NCI-H146 treated with DMSO at 0.1 percent for 48 hours (cell line): ENCODE measurements at regions not wholly inside any gene's neighbourhood (a gene's known extent, or its start where the extent isn't known, plus 50 kb on each side); places are given as distances from the start of the nearest gene placed in this dataset.
A peak's percentile ranks its signal among the peaks of the same experiment; 100 is the strongest.

Source experiments
- DNase-seq: peaks from one replicate; lab custom pipeline; 2025; ENCODE audit not compliant: unreplicated experiment; lab: John Stamatoyannopoulos, UW

DNA sequence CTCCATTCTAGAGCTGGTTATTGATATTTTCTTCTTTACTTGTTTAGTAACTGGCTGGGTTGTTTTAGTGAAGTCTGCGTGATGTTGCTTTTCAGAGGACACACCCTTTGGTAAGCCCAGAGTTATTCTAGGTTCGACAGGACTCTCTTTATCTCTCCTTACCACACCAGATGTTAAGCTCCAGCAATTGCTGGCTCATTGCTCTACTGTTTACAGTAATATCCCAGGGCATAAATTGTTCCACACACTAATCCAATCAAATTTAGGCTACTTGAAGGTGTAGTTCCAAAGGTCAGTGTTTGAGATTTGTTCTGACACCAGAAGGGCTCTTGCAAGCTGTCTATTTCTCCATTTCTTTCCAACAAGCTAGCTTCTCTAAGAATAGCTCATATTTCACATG is 506.6 kb downstream of the NR4A2 start:
- DNase-seq = no peak

DNA sequence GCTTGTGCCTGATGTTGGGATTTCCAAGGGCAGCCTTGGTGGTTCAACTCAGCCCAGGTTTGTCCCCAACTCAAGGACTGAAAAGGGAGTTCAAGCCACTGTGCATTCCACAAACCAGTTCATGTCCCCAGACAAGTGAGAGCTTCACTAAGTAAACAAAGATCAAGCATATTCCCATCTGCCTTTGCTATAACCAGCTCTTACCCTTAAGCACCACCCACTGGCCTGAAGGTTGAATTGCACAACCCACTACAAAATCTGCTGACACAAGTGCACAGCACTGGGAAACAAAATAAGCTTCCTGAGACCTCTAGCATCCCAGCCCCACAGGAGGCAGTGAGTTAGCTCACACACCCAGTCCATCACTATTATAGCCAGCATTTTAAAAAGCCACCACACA is 516.7 kb downstream of the NR4A2 start:
- no peak for DNase-seq

DNA sequence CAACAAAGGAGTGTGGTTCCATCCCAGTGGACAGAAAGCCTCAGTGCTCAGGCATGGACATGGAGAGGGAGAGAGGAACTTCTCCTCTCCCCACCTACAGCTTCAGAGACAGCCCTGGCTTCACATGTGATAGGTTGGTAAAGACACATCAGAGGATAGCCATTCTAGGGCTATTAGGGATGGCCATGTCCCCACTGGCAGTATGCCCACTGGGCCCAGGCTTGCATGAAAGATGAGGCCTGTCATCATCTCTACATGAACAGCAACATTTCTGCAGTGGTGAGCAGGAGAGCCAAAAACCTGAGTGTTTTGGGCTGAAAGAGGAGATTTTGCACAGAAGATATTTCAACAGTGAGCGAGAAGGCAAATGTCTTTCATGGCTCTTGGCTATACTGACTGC is 517.2 kb downstream of the NR4A2 start:
- DNase-seq = no peak

DNA sequence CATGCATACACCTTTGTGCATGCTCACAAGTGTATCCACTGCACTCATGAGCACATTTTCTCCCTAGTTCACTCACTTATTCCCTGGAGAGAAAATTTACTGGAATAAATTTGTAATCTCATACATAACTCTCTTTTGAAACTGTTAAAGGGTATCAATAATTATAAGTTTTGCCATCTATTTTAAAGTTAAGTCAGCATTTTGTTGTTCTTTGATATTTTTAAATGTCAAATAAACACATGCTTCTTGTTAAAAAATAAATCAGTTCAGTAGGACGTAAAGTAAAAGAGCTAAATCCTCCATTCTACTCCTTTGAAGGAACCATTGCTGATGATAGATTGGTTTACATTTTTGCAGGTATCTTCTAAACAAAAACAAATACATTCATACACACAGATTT is 522.1 kb downstream of the NR4A2 start:
- no peak for DNase-seq

DNA sequence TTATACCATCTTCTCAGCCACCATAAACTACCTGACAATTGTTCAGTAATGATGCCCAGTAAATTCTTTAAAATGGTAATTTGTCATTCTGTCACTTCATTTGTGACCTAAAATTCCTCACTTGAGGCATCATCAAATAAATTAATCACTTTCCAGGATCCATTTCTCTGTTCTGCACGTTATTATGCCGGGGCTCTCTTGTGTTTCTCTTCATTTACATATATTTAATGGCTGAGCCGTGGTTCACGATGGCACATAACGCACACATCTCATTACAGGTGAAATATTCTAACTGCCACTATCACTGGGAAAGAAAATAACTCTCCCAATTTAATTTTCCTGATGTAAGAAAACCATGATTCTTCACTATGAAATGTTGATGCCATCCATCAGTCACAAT is 529.6 kb downstream of the NR4A2 start:
- DNase-seq = no peak

DNA sequence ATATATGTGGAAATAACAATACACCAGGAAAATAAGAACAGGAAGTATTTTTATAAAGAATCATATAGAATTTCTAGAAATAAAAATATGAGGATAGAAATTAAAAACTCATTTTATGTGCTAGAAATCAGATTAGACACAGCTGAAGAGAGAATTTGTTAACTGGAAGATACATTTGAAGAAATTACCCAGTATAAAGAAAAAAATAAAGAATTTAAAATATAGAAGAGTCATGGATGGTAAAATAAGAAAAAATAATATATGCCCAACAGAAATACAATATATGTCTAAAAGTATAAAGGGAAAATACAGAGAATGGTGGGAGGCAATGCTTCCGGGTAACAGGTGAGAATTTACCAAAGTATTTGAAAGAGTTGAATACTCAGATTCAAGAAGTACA is 539.9 kb downstream of the NR4A2 start:
- no peak for DNase-seq

DNA sequence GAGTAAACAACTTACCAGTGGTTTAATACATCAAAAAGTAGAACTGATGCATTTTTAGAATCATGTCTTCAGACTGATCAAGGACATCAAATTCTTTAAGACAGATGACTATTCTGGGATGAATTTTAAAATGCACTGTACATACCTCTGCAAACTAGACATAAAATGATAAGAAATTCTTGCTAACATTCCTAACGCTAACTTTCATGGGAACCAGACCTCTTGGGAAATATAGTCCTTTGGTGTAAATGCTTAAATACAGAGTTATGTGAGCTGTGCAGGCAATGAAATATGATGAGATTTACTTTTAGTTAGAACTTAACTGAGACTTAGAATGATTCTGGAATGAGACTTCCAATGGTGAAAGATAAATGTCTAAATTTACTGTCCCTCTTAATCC is 562.0 kb downstream of the NR4A2 start:
- DNase-seq = no peak

DNA sequence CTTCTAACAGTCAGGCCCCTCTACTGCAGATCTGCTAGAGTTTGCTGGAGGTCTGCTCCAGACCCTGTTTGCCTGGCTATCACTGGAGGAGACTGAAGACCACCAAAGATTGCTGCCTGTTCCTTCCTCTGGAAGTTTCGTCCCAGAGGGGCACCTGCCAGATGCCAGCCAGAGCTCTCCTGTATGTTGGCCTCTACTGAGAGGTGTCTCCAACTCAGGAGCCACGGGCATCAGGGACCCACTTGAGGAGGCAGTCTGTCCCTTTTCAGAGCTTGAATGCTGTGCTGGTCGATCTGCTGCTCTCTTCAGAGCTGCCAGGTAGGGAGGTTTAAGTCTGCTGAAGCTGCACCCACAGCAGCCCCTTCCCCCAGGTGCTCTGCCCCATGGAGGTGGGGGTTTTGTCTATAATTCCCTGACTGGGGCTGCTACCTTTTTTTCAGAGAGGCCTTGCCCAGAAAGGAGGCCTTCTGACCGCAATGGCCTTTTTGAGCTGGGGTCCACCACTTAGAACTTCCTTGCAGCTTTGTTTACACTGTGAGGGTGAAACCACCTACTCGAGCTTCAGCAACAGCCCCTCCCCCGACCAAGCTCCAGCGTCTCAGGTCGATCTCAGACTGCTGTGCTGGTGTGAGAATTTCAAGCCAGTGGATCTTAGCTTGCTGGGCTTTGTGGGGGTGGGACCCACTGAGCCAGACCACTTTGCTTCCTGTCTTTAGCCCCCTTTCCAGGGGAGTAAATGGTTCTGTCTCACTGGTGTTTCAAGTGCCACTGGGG is 566.0 kb downstream of the NR4A2 start:
- DNase-seq = no peak

DNA sequence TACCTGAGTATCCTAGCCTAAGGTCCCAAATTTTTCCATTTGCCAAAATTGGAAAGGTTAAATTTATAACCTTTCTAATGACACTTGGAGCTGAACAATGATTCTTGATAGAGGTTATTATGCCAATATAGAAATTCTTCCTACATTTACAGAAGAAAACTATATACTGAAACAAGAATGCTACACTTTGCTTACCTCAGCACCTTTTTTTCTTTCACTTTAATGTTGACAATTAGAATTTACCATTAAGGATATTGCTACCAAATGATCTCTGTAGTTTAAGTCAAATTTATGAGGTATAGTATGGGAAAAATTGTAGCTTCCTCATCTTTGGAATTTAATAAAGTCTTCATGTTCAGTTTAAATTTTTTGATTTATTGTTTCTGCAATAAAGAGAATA is 577.0 kb downstream of the NR4A2 start:
- DNase-seq = no peak

DNA sequence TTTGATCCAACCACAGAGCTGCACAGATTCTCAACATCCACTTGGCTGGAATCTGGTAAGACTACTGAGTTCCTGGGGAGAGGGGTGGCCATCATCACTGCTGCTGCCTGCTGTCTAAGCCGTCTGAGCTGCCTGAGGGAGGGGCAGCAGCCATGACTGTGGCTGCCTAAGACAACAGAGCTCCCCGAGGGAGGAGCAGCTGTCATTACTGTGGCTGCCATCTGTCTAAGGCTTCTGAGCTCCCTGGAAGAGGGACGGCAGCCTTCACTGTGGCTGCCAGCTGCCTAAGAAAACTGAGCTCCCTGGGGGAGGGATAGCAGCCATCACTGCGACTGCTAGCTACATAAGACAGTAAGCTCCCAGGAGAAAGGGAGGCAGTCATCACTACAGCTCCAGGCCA is 584.4 kb downstream of the NR4A2 start:
- DNase-seq = no peak

DNA sequence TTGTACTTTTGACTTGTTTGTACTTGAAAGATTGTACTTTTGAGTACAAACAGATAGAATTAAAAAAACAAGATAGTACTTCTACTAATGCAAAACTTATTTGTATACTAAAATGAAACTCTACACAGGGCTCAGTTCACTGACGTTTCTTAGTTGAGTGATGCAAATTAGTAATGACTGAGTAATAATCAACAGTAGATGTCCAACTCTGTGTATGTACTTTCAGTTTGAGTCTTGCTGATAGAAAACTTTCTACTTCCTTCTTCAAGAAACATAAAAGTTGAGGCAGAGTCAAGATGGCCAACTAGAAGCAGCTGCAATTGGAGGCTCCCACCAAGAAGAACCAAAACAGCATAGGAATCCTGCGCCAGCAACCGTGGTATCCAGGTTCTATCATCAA is 585.0 kb downstream of the NR4A2 start:
- no peak for DNase-seq

DNA sequence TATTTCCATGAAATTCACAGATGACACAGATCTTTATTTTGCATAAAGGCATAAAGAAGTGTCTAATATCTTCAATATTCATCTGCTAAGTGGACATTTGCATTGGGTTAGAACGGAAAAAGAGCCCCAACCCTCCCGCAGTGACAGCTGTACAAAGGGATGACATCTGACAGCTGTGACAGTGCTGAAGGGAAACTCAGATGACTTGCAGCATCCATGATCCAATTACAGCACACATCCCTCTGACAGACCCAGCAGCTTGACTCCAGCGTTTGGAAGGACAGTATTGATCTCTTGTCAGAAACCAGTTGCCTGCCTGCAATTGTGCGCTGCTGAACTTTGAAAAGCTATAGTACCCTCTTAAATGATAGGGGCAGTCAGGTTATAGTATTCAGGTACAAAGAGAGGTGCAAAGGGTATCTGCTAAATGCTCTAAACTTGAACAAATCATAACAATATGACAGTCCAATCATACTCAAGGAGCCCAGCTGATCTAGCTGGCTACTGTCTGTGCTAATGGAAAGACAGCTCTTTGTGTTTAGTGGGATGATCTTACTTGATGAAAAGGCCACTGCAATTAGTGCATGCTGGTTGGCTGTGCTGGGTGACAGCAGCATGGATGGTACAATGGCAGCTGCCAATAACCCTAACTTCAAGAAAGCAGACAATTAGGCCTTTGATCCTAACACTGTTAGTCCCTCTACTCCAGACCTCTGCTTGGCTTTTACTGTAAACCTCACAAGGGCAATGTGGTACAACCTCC is 599.2 kb downstream of the NR4A2 start:
- DNase-seq = peak; percentile 87

DNA sequence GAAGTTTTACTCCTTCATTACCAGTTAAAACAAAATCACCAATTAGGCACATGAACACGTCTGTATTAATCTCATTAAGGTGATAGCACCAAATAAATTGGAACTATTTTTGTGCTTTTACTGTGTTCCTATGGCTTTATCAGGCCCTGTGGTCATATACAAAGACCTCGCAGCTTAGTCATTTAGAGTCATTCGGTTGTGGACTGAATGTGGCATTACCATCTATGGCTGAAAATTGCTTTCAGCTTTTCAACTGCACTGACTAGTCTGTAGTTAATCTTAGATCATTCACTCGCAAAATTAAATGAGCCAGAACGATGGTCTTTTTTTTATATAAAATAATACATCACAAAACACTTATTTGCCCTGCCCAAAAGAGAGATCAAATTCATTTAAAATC is 601.7 kb downstream of the NR4A2 start:
- DNase-seq = no peak

DNA sequence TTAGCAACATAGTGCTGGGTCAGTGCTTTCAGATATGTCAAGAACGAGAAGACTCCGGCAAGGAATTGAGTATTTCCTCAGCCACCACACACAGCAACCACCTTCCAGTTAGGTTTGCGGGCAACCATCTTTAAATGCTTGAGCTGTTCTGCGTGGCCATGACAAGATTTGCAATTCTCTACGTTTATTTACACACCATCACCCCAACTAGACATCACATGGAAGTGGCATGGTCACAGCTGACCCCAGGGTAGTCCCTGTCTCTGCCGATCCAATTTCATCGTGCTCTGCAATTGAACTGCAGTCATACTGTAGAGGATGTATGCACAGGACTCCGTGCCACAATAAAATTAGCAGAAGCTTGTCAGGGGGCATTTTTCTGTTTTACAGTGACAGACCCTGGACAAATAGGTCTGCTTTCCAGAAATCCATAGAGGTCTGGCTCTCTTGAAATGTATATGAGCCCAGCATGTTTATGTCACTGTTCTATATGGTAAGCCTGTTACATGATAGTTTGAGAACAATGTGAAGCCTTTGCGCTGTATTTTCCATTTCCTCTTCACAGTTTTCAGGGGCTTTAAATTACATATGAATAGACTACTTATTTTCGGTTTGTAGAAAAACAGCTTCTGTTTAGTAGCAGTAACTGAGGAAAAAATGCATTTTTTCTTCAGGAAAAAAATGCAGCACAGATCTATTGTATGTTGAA is 605.2 kb downstream of the NR4A2 start:
- DNase-seq = no peak

DNA sequence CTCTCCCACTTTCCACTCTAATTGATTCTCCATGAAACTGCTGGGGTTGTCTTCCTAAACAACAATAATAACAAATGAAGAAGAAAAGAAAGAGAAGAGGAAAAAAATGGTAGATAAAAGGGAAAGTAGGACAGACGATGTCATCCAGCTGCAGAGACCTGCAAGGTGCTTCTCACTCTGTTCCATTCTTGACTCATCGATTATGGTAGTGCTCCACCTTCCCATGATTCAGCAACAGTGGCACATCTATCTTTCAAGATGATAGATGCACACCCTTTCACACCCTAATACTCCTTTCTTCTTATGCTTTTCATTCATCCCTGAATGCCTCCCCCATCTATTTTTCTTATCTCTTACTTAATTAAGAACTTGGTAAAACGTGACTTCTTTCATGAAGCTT is 610.2 kb downstream of the NR4A2 start:
- no peak for DNase-seq

DNA sequence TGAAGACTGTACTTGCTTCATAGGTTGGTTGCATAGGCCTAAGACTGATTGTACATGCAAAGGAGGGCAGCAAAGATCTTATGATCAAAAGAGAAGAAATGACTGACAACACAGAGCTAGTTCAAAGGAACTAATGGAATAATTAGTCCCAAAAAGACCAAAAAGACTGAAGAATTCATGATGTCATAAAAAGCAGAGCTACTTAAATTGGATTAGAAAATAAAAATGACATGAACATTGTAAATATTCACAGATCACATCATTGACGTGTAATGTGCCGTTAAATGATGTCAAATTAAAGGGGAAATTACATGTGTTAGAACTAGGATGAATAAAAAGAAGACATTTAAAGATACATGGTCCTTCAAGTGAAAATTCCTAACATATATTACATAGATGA is 616.8 kb downstream of the NR4A2 start:
- no peak for DNase-seq

DNA sequence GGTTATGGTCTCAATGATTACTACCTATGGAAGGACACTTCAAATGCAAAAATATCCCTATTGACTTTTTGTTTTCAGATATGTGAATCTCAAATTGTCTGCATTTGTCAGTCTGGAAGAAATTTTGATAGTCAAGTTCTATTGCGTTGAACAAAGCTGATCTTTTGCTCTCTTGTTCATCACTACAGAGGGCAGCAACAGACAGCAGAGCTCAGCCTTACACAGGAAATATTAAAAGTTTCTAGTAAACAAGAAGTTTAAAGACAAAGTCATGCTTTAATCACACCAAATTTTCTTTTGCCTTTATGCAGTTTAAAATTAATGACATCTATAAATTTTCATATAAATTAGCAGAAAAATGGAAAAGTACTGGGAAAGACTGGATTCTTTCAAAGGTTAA is 617.5 kb downstream of the NR4A2 start:
- DNase-seq = no peak

DNA sequence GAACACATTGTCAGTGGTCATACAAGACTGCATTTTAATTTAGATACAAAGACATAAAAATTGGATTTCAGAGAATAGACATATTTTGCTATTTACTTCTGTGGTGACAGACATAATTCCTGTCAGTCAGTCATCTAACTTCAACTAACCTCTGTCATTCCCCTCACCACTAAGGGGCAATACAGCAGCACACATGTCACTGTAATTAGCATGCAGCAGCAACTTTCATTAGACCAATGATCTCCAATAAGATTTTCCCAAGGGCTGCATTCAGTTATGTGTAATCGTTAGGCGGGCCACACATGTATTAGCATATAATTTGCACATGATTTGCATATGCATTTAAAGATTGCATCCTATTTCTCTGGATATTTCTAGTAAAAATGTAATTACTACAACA is 624.5 kb downstream of the NR4A2 start:
- DNase-seq = no peak

DNA sequence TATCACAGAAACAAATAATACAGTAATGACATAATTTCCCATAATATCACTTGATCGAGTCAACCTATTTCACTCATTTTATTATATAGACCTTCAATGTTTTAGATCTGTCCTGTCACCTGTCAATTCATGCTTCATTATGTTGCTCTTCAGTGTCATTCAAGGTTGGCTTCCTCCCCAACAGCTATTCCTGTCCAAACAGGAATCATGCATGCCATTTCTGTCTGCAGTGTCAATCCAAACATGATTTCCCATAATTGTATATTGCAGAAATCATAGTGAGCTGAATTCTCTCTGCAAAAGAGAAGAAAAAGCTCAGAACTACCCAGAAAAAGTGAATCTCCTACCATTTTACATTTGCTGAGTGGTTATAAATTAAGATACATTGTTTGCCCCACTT is 628.6 kb downstream of the NR4A2 start:
- DNase-seq = no peak

DNA sequence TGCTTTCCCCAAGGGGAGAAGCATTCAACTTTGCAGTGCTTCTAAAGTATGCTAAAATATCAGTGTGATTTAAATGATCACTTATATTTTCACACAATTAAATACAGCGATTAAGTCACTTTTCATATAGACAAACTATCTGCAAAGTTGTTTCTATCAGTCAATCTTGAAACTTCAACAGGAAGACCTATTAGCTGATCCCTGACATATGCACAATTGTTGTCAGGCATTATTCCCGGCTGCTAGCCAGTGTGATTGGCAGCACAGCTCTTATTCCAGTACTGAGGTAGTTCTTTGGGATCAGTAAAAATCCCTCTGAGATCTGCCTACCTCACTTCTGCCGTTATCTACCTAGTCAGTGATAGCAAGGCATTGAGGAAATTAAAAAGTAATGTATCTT is 629.5 kb downstream of the NR4A2 start:
- no peak for DNase-seq

DNA sequence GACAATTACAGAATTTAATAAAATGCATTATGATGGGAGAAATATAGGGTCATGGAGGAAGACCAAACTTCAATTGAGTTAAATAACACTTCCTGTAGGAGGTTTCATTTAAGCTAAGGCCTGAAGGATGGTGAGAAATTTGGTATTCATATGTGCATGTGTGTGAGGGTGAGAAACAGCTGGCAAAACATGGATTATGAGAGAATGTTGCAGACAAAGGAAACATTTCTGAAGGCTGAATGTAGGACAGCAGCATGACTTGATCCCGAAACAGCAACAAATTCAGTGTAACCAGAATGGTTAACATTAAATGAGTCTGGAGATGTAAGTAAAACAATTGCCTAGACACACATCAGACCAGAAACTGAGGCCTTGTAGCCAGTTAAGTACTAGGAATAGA is 630.8 kb downstream of the NR4A2 start:
- DNase-seq = no peak

DNA sequence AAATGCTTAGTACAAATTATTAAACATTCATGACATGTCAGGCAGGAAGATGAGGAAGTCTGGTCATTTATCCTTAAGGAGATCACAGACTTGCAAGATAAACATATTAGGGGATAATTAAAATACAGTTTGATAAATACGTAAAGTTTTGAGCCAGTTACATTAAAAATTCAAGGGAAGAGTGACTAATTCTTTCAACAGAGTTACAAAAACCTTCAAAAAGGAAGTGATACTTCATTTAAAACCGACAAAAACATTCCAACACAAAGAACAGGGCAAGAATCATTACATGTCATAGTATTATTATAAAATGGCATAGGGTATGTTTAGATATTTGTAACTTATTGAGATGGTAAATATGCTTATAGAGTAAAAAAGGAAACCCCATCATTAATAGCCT is 636.0 kb downstream of the NR4A2 start:
- DNase-seq = no peak
